M059J (cell line): ENCODE measurements at regions not wholly inside any gene's neighbourhood (a gene's known extent, or its start where the extent isn't known, plus 50 kb on each side); places are given as distances from the start of the nearest gene placed in this dataset.
"Not testable (repeated sequence)": the region's sequence is repeated elsewhere in the genome, so short reads cannot be mapped to it uniquely, and the experiment has no call there.

ENCODE experiments used
- DNase-seq: peaks from one replicate; pipeline ENCODE4 v3.0.0-alpha.2; 2012; ENCODE audit warnings: low read depth

GRCh38 chr14:37650356-37651037 is 55.1 kb downstream of the TTC6 start:
- peak; percentile 9 for DNase-seq

DNA sequence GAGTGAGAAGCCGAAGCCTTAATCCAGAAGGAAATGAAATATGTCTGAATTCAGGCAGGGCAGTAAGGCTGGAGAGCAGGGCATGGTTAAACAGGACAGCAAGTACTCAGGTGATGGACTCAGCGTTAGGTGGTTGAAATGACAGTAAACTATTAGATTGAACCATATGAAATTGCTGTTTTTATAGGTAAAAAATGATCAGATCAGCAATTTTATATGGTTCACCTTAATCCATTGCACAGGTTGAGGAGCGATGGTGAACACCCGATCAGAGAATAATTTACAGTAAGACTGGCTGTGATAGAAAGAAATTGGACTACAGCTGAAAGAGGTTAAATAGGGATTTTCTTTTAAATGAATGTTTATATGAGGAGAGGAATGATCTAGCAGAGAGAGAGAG is 56.6 kb downstream of the TTC6 start:
- DNase-seq, result no peak

DNA sequence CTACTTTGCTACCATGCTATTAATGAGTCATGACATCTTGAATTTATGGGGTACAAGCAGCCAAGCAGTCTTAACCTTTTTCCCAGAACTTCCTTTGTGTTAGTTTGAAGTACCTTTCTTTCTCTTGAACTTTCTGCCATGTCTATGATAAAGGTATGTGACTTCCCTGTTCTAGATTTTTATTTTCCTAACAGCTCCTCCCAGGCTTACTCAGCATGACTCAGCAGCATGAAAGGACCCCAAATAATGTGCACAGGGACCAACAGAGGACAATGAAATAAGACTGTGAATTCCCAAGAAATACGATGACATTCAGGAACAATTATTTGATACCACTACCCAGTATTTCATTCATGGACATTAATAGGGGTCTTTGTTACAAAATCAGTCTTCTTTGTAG is 60.0 kb downstream of the TTC6 start:
- peak; percentile 16 for DNase-seq

DNA sequence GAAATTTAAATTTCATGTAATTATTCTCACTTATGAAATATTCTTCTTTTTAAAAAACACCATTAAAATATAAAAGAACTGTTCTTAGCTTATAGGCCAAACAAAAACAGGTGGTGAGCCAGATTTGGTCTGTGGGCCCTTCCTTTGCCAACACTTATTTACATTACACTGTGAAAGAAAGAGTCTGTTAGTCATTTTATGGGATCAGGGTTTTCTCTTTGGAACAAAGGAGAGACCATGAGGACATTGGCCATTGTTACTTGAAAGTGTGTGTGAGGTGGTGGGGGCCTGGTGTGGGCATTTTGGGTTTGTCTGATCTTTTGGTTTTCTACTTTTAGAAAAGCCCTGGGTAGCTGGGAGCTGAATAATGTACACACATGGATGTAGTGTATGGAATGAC is 62.7 kb downstream of the TTC6 start:
- no peak for DNase-seq

DNA sequence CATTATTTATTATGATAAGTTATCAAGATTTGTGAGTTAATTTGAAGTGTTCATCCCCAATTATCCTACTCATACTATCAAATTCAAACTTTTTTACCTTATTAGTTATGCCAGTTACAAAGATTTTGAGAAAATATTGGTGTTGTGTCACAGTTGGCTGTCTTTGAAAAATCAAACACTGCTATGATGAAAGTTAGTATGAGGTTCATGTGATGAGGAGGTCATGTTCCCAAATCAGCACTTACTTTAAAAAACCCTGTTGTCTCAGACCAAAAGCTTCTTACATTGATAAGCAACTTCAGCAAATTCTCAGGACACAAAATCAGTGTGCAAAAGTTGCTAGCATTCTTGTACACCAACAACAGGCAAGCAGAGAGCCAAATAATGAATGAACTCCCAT is 68.1 kb downstream of the TTC6 start:
- no peak for DNase-seq

DNA sequence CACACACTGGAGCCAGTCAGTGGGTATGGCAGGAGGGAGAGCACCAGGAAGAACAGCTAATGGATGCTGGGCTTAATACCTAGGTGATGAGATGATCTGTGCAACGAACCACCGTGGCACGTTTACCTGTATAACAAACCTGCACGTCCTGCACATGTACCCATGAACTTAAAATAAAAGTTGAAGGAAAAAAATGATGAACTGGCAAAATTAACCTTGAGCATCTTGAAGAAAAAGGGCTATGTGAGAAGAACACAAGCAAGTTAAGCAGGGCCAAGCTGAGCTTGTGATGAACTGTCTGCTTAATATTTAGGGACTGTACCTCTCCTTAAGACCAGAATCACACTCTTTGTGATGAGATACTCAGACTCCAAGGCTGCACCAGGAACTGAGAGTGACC is 70.0 kb downstream of the TTC6 start:
- DNase-seq, result no peak

DNA sequence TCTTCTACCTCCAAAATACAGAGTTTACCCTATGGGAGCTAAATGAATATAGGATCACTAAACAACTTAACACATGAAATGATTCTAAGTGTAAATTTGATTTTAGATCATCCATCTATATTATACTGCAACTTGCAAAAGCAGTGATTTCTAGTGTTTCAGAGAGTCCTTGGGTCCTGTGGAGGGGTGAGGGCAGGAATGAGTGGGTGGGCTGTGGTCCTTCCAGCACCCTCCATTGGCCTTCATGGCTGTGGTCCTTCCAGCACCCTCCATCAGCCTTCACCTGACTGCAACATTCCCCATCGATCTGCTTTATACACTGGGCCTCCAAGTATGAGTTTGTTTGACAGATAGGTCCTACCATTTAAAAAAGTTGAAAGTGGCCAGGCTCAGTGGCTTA is 70.5 kb downstream of the TTC6 start:
- no peak for DNase-seq

DNA sequence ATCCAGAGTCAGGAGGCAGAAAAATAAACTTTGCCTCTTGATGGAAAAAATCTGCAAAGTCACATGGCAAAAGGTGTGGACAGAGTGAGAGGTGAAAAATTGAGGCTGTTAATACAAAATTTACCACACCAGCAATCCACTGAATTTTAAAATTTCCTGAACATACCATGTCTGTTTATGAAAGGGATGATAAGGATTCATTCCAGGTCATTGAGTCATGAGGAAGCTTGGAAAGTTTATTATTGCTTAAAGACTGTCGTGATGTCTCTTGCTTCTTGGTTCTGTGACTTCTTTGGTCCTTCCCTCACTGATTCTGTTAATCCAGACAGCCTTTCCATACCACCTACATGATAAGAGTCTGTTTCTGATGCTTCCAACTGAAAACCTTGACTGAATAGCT is 73.2 kb downstream of the TTC6 start:
- DNase-seq, result peak; percentile 17

DNA sequence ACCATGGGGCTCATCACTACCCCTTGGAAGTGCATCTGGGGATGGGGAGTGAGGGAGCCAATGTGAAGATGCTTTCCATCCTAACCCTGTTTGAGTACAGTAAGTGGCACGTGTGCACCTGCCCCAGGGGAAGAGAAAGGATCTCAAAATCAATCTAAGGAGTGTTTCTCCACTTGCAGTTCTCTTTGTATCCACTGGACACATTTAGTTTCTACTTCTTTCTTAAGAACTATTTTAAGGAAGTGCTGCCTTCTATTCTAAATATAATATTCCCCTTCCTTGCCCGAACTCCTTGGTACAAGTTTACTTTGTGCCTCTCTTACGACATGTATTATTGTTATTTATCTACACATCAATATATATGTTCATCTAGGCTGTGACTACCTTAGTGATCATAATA is 73.8 kb downstream of the TTC6 start:
- no peak for DNase-seq

GRCh38 chr14:37673439-37673838 is 78.0 kb downstream of the TTC6 start:
- no peak for DNase-seq

GRCh38 chr14:37678916-37679315 is 83.5 kb downstream of the TTC6 start:
- DNase-seq, result peak; percentile 9

DNA sequence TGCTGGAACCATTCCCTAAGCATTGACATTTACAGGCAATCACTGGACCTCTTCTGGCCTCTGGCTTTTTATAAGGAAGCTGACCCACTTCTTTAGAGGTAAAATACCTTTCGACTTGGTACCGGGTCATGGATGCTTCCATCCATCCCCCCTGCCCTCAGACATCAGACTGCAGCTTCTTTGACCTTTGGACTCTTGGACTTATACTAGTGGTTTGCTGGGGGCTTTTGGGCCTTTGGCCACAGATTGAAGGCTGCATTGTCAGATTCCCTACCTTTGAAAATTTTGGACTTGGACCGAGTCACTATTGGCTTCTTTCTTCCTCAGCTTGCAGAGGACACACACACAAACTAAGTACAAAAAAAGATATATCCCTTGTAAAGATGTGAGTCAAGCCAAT is 86.1 kb downstream of the TTC6 start:
- DNase-seq, result no peak

DNA sequence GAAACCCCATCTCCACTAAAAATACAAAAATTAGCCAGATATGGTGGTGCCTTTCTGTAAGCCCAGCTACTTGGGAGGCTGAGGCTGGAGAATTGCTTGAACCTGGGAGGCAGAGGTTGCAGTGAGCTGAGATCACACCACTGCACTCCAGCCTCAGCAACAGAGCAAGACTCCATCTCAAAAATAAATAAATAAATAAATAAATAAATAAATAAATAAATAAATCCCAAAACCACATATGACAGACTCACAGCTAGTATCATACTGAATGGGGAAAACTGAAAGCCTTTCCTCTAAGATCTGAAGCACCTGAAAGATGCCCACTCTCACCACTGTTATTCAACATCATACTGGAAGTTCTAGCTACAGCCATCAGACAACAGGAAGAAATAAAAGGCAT is 97.3 kb downstream of the TTC6 start:
- not testable (repeated sequence) for DNase-seq

- not testable (repeated sequence) for DNase-seq
Observed at GRCh38 chr14:37693420-37693819, 98.0 kb downstream of the TTC6 start.

- DNase-seq, result no peak
Observed at GRCh38 chr14:37695866-37696265, 100.4 kb downstream of the TTC6 start.

DNA sequence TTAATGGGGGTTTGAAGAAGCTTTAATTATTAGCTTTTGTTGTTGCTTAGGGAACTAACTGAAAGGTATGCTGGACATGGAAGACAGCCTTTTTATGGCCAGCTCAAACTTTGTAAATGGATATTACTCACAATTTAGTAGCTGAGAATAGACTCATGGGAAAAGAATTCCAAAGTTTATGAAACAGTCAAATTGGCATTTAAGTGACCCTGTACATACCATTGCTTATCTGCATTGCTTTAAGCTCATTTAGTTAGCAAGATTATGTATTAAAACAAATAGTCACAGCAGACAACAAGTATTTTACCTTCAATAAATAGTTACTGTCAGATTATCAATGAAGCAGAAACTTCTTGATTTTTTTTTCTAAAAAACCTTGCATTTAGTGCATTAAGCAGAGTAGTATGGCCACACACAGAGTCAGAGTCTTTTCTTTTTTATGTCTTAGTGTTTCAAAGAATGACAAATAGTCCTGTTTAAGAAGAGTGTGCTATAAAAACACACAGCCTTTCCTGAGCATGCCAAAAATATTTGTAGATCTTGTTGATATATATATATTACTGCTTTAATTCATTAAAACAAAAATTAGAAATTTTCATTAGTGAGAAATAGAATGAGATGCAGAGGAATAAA is 102.2 kb downstream of the TTC6 start:
- peak; percentile 38 for DNase-seq

- no peak for DNase-seq
Observed at GRCh38 chr14:37698840-37699777, 103.7 kb downstream of the TTC6 start.

- DNase-seq, result no peak
Observed at GRCh38 chr14:37707716-37708115, 112.3 kb downstream of the TTC6 start.

DNA sequence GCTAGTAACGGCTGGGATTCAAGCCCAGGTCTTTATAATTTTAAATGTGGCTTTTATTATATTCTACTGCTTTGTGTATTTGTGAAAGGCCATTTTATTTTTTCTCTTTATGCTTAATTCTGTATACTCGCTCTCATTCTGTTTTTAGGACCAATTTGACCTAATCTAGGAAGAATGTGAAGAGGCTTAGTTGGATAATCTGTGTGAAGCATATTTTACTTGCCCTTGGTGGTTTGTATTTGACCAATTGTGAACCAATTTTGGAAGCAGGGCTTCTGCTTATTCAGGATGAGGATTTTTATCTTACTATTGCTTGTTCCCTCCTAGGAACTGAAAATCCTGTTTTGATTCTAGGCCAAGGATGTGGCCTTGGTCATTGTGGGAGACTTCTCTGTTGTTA is 113.1 kb downstream of the TTC6 start:
- DNase-seq, result no peak

GRCh38 chr14:37709419-37710195 is 114.2 kb downstream of the TTC6 start:
- no peak for DNase-seq

- no peak for DNase-seq
Observed at GRCh38 chr14:37711356-37711830, 116.0 kb downstream of the TTC6 start.
